ENCODE measurements at regions not wholly inside any gene's neighbourhood (a gene's known extent, or its start where the extent isn't known, plus 50 kb on each side); places are given as distances from the start of the nearest gene placed in this dataset.

DNA sequence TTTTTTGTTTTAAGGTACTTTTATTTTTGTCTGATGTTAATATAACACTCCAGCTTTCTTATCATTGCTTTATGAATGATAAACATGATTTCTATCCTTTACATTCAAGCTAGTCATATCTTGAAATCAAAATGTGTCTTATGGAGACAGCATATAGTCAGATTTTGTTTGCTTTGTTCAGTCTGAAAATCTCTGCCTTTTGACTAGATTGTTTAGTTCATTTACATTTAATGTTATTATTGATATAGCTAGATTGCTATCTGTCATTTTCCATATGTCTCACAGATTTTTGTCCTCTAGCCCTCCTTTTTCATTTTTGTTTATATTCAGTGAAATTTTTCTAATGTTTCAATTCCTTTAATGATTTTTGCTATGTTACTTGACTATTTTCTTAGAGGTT lies 332.8 kb downstream of the SMOC2 start:
- no peak for DNase-seq (ENCODE audit: low spot score)

GRCh38 chr6:168765752-168766151 lies 324.8 kb downstream of the SMOC2 start:
- DNase-seq (ENCODE audit: low spot score), result no peak

- DNase-seq (ENCODE audit: low spot score), result no peak
Observed at GRCh38 chr6:168756009-168756634, 315.1 kb downstream of the SMOC2 start.

- no peak for DNase-seq (ENCODE audit: low spot score)
Observed at GRCh38 chr6:168746643-168747042, 305.7 kb downstream of the SMOC2 start.

DNA sequence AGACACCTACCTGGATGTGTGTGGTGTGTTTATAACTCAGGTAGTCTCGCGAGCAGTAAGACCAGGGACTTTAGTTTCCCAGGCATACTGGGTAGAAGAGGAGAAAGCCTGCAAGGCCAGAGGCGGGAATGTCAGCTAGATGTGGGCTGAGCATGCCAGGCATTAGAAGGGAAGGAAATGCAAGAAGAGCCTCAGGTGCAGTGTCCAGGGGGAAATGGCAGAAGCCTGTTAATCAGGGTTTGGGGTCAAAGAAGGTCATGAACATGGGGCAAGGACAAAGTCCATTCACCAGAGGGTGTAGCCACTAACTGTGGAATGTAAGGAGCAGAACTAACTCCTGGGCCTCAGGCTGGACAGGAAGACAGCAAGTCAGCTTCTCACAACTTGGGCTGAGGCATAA lies 305.0 kb downstream of the SMOC2 start:
- peak; percentile 37 for DNase-seq (ENCODE audit: low spot score)

GRCh38 chr6:168744861-168745260 lies 303.9 kb downstream of the SMOC2 start:
- DNase-seq (ENCODE audit: low spot score), result no peak

DNA sequence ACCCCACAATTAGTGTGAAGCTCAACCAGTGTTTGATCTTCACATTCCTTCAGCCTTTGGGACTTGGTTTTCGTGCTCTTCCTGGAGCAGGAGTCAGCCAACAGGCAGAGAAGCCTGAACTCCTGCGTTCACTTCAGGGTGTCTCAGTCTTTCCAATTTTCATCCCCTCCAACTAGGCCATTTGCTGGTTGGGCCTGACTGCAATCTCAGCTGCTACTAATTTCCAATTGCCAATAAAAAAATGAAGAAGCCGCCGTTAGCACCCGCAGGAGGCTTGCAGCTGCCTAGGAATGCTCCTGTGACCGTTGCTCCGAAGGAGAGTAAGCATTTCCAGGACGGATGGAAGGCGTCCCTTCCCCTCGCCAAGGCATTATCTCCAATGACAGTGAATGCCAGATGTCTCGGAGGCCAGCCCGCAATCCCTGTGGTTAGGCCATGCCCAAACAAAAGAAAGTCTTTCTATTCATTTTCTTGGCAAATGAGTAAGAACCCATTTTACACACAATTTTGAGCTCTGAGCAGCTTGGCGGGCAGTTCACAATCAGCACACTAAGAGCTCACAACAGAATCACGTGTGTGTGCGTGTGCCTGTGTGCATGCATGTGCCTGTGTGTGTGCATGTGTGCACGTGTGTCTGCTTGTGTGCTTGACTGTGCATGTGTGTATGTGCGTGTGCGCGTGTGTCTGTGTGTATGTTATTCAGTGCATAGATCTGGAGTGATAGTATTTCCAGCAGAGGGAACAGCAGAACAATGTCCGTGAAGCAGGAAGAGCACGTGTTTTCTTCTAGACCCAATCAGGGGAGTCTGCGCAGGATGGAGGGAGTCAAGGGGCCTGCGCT lies 301.2 kb downstream of the SMOC2 start:
- no peak for DNase-seq (ENCODE audit: low spot score)

DNA sequence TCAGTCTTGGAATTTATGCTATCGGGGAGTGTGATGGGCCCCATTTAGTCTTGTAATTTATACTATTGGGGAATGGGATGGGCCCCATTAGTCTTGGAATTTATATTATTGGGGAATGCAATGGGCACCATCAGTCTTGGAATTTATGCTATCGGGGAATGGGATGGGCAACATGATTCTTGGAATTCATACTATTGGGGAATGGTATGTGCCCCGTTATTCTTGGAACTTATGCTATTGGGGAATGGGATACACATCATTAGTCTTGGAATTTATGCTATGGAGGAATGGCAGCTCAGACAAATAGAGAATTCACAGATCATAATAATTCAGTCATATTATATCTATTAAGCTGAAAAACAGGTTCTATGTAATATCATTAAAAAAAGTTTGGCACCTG lies 300.3 kb downstream of the SMOC2 start:
- DNase-seq (ENCODE audit: low spot score), result no peak

- DNase-seq (ENCODE audit: low spot score), result no peak
Observed at GRCh38 chr6:168739381-168739780, 298.4 kb downstream of the SMOC2 start.

DNA sequence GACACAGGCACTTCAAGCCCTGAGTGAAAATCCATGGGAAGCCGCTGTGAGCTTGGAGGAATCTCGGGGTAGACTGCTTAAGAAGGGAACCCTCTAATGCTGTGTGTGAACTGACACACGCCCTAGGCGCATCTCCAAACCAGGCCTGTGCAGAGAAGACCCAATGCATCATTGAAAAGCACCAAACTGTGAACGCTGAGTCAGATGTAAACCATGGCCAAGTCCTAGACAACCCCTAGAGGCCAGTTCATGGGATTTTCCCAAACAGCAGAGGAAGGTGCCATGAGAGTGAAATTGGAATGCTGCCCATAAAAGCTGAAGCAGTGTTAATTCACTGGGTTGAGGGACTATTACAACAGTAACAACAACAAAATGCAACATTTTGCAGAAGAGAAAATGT lies 296.5 kb downstream of the SMOC2 start:
- no peak for DNase-seq (ENCODE audit: low spot score)

DNA sequence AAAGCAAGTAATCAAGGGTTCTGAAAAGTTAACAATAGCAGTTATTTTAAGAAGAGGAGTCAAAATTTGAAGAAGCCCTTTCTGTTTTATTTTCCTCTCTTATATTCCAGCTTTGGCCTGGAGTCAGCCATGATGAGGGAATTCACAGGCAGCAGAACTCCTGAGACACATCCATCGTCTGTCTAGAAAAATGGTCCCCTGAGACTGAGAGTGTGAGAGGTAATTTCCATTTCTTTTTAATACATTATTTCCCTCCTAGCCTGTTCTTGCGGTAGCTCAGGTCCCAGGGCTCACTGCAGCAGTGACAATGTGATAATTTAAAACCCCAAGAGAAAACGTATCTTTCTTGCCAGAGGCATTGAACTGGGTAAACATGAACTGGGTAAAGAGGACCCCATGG lies 296.0 kb downstream of the SMOC2 start:
- no peak for DNase-seq (ENCODE audit: low spot score)

DNA sequence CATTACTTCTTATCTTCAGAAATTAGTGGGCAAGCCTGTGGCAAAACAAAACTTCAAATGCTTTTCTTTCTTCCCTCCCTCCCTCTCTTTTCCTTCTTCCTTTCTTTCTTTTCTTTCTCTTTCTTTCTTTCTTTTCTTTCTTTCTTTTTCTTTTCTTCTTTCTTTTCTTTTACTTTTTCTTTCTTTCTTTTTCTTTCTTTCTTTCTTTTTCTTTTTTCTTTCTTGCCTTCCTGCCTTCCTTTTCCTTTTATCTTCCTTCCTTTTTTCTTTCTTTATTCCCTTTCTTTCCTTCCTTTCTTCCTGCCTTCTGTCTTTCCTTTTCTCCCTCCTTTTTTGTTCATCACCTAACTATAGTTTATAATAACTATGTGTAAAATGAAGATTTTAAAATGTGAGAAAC lies 295.1 kb downstream of the SMOC2 start:
- no peak for DNase-seq (ENCODE audit: low spot score)

GRCh38 chr6:168735268-168735949 lies 294.4 kb downstream of the SMOC2 start:
- no peak for DNase-seq (ENCODE audit: low spot score)

- DNase-seq (ENCODE audit: low spot score), result no peak
Observed at GRCh38 chr6:168734523-168734922, 293.5 kb downstream of the SMOC2 start.

DNA sequence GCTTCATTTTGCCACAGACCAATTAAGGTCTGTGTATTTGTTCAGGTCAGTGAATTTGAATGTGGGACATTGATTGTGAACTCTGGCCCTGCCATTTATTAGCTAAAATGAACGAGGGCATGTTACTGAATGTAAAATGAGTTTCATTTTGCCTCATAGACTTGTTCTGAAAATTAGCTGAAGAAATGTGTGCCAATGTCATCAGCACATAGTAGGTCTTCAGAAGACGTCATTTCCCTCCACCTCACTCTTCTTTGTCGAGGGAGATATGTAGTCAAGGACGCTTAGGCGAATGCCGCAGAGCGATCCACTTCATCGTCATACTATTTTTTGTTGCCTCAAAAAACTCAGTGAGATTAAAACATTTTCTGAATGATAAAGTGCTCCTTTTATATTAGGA lies 291.7 kb downstream of the SMOC2 start:
- DNase-seq (ENCODE audit: low spot score), result no peak

GRCh38 chr6:168730931-168731716 lies 290.1 kb downstream of the SMOC2 start:
- DNase-seq (ENCODE audit: low spot score), result no peak

DNA sequence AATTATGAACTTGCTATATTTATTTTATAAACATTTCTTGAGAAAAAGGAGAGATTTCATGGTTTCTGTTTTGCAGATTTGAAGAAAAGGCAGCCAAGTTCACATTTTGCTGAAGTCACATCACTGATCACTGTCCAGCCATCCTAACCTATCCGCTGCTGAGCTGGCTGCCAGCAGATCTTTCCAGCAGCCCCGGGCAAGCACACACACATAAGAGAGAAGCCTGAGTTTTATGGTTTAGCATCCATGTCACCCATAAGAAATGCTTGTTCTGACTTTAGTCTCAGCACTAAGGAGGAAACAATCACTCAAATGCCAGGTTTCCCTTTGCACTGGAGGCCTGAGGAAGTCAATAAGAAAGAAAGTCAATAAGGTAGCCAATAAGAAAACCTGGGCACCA lies 287.1 kb downstream of the SMOC2 start:
- DNase-seq (ENCODE audit: low spot score), result no peak

DNA sequence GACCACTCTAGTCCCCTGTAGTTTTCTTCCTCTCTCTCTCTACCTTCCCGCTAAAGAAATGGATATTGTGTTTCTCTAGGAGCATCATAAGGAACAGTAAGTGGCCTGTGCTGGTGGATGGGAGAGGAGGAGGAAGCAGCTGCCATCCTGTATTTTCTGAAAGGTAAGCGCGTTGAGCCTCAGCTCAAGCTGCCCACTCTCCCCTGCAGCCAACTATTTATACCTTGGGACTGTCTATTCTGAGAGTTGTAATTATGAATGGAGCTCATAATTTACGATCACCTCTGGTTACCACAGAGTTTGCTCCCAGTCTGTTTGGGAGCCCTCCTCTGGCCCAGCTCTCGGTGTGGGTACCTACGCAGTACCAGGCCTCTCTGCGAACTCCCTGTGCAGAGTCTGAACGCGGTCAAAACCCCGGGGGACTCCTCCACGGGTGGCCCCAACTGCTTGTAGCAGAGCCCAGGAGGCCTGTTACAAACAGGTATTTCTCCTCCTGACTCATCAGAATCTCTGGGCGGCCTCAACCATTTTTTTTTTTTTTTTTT lies 285.4 kb downstream of the SMOC2 start:
- DNase-seq (ENCODE audit: low spot score), result no peak

DNA sequence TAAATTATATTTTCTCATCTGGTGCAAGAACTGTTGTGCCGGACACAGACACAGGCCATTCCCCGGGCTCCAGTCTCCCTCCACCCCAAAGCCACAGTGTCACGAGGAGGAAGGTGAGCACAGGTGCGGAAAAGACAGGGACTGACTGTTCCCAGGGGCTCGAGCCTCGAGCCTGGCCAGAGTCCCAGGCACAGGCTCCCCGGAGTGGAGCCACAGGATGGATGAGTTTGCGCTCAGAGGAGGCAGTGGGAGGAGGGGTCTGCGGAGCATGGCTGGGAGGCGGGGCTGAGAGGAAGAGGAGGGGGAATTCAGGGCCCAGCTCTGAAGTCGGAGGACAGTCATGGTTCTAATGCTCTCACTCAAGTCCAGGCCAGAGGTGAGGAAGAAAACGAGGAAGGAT lies 284.8 kb downstream of the SMOC2 start:
- DNase-seq (ENCODE audit: low spot score), result no peak

GRCh38 chr6:168724669-168725570 lies 283.9 kb downstream of the SMOC2 start:
- DNase-seq (ENCODE audit: low spot score), result no peak

- DNase-seq (ENCODE audit: low spot score), result no peak
Observed at GRCh38 chr6:168724033-168724432, 283.0 kb downstream of the SMOC2 start.

All from mucosa of gallbladder (tissue), 1 donor.